GM21619 (cell line): ENCODE measurements at regions not wholly inside any gene's neighbourhood (a gene's known extent, or its start where the extent isn't known, plus 50 kb on each side); places are given as distances from the start of the nearest gene placed in this dataset.

Source experiments
- ATAC-seq: cut with Tn5 transposase; IDR thresholded peaks from one replicate; pipeline ENCODE4 v1.9.1; 2021; ENCODE audit not compliant: unreplicated experiment

GRCh38 chr10:113357681-113358300, 195.1 kb upstream of the HABP2 start:
- no peak for ATAC-seq

DNA sequence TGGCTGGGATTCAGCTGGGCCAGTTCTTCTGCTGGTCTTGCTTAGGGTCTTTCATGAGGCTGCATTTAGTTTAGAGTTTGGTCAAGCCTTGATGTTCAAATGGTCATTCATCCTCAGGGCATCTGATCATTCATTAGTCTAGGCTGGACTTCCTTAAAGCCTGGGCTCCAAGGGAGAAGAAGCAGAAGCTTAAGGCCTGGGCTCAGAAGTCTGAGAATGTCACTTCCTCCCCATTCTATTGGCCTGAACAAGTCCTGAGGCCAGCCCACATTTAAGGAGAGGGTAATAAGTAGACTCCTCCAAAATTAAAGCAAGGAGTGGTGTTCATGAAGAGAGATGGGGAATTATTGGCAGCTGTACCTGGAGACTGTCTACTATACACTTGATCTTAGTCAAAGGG, 193.2 kb upstream of the HABP2 start:
- ATAC-seq = no peak

DNA sequence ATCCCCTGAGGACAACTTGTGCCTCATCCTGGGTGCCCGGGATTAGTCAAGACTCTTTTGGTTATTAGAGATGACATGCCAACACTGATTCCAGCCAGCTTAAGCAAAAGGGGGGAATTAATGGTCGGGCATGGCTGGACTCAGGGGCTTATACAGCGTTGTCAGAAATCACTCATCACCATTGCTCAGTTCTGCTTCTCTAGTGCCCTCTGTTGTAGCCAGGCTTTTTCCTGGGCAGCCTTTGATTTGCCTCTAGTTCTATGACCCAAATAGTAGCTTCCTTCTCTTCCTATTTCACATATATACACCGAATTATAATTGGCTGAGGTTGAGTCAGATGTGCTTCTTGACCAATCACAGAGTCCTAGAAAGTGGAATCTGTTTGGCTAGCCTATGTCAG, 192.0 kb upstream of the HABP2 start:
- ATAC-seq = no peak

GRCh38 chr10:113362645-113363091, 190.2 kb upstream of the HABP2 start:
- no peak for ATAC-seq

GRCh38 chr10:113364227-113364626, 188.6 kb upstream of the HABP2 start:
- ATAC-seq = no peak

- no peak for ATAC-seq
Observed at GRCh38 chr10:113368666-113369364, 184.0 kb upstream of the HABP2 start.

- ATAC-seq = no peak
Observed at GRCh38 chr10:113369365-113369694, 183.5 kb upstream of the HABP2 start.

DNA sequence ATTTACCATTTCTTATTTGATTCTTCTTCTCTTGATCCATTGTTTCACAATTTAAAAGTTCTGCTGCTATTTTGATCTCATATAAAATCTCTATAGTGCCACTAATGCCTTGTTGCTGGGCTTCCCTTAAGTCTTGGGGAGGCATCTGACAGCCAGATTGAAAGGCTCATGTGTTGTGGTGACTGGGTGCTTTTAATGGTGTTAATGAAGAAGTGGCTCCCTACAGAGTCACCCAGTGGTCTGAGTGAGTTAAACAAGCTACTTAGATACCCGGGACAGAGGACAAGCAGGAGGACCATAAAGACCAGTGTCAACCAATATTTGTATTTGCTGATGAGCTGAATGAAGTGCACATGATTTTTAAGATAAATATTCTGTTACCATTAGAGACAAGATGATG, 176.4 kb upstream of the HABP2 start:
- no peak for ATAC-seq

GRCh38 chr10:113379091-113379490, 173.8 kb upstream of the HABP2 start:
- ATAC-seq = no peak

DNA sequence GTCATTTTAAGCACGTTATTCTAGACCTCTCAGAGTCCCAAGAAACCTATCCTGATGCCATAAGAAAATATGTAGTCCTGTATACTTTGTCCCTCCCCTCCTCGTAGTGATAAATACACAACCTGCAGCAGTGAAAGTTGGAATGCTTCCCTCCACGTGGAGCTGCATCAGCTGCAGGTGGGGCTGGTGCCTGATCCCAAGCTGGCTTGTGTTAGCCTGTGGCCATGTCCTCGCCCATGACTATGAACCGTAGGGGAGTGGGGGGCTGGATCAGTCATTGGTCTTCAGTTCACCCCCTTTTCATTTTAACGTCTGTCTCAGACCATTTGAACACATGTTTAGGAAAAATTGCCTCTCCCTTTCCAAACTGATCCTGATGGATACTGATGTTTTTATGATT, 171.4 kb upstream of the HABP2 start:
- no peak for ATAC-seq

DNA sequence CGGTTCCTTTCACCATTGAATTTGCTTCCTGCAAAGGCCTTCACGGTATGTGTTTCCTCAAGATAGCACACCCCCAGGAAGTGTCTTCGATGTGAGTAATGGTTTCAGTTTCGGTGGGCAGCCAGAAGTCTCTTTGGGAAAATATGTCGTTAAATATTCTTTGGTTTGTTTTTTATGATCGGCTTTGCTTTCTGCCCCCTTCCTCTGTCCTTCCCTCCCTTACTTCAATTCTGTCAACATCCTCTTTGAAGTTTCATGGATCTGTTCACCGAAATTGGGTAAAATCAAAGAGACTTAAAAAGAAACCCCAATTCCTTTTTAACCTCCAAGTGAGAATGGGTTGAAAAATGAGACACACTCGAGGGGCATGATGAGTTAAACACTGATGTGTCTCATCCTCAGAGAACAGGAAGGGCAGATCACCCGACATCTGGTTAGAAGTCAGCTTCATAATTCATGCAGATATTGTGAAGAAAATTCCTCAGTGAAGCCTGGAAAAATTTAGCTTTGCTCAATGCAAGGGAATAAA, 170.8 kb upstream of the HABP2 start:
- ATAC-seq = peak; percentile 62

DNA sequence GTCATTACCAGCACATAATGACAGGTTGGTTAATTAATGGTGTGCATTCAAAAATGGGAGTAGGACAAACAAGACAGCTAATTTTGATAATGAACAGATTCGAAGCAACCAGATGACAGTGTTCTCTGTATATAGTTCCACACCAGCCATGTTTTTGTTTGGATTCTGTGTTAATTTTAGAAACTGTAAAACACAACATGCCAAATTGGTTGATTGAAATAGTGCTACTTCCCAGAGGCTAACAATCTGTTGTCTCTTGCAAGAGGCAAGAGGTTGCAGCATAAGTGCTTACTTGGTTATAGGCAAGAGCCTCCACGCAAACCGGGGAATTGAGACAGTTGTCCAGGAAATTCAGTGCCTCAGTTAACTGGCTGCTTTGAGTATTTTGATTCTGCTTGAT, 170.2 kb upstream of the HABP2 start:
- no peak for ATAC-seq

DNA sequence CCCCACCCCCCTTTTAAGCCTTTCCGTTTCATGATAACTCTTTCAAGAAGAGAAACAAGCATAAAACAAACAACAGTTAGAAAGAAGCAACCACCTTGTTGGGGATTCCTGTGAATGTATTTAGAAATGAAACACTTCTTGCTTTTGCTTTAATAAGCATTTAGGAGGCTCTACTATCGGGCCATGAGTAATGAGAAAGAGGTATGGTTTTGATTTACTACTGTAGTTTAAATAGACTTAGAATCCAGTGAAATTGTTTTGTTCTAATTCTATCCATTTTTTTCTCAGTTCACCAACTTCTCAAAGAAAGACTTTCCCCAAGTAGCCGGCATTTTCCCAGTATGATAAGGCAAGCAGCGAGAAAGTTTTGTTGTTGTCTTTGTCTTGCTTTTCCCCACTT, 168.7 kb upstream of the HABP2 start:
- ATAC-seq = no peak

DNA sequence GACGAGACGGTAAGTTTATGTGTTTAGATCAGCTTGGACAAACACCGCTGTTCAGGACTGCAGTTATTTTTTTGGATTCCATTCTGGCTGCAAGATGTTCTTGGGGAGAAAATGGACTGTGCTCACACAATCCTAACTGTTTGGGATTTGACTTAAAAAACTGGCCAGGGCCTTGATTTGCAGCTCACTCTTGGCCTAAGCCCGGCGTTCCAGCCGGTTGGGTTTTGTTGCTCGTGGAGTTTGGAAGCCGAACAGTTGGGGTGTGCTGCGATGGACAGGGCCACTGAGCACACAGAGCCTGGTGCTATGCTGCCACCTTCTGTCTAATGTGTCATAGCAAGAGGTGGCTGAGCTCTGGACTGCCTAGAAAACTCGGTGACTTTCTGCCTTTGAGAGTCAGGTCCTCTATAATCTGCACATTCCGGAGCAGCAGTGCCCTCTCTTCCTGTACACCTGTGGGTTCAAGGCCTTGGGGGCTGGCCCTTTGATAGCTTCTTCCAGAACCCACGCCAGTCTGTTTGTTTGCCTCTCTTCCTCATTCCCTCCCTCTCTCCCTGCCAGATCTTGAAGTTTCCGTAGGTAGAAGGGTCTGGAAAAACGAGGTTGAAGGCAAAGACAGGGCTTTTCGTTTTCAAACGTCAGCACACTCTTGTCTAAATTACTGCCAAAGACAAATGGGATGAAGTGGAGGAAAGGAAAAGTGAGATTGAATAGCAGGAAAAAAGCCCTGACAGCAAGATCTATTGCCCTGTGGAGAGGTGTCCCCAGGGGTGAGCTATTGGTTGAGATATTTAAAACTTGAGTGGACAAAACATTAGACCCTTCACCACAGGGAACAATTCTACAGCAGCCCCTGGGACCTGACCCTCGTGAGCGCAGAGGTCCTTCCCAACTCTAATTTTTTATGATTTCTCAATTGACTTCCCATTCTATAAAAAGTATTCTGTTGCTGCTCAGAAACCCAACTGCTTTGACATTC, 167.5 kb upstream of the HABP2 start:
- ATAC-seq = peak; percentile 83

DNA sequence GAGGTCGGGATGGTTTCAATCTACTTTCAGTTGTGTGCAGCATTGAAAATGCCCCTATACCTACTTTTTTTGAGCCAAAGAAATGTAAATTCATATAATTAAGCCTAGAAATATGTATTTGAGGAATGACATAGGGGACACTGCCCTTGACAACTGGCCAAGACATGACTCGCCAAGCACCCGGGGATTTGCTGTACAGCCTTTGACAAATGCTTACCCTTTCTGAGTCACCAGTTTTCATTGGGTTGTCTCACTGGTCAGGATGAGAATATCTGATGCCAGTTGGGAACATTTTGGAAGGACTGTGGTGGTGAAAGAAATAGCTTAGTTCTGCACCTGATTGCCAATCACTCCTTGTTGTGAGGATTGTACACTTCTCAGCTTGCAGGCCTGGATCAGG, 166.8 kb upstream of the HABP2 start:
- ATAC-seq = no peak

DNA sequence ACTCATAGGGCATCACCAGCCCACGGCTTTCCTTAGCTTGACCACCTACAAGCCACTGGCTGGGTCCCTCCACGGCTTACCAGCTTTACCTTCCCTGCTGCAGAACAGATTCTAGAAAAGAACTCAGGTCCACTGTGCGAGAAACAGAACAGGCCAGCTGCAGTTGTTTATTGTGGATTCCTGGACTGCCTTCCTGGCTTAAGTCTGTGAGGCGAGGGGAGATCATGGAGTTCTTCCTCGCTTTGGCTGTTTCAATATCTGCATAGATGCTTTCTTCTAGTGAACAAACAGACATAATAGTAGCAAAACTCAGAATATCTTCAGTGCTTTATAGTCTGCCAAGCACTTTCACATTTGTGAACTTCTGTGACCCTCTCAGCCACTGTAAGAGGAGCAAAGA, 162.9 kb upstream of the HABP2 start:
- no peak for ATAC-seq

DNA sequence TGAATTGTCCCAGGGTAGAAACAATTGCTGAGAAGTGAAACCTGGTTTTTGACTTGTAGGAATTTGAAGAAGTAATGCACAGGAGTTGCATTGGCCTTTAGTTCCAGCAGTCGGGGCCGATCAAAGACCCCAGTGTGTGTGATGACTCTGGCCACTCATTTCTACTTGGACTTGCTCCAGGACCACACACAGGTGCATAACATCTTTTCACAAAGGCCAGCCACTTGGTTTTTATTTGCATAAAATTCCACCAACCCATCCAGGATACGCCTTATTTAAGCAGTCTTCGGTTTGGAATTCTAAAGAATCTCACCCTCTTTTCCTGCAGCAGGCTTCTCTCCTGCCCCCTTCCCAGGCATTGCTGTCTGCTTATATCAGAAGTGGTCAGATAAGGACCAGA, 162.0 kb upstream of the HABP2 start:
- no peak for ATAC-seq

DNA sequence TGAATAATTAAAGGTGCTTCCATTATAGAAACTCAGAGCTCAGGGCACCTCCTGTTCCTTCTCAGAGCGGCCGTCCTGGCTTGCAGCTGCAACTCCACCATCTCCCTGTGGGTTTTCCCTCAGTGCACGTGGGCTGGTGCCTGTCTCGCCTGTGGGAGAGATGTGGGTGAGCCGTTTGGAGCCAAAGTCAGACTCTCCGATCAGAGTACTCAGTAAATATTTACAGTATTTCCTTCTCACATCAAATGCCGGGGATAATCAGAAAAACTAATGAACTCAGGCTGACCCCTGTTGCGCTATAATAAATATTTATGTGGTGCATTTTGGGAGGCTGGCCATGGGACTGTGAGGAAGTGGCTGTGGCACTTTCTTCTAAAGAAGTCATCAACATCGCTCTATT, 155.8 kb upstream of the HABP2 start:
- no peak for ATAC-seq

GRCh38 chr10:113399065-113399464, 153.8 kb upstream of the HABP2 start:
- no peak for ATAC-seq

DNA sequence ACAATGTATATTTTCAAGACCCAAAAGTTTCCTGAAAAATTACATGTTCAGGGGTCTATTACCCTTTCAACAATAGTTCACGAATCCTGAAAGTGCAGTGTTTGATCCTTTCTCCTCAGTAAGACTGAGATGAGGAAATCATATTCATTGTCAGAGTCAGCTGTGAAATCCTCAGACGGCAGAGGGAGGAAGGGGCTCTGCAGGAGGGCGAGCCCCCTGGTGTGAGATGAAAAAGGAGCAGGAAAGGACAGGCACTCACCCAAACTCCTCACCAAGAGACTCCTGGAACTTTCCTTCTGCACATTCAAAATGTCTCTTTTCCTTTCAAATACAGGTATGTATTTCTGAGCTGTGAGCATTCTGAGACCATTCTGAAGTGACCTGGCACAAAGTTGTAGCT, 150.3 kb upstream of the HABP2 start:
- ATAC-seq = no peak

GRCh38 chr10:113407218-113407617, 145.6 kb upstream of the HABP2 start:
- no peak for ATAC-seq

GRCh38 chr10:113409175-113409574, 143.7 kb upstream of the HABP2 start:
- no peak for ATAC-seq
